H1 (cell line): ENCODE measurements at regions not wholly inside any gene's neighbourhood (a gene's known extent, or its start where the extent isn't known, plus 50 kb on each side); places are given as distances from the start of the nearest gene placed in this dataset.

Experiments
- CTCF ChIA-PET: fragments of 300-600 bp; sonication (Branson Sonifier 250); formaldehyde crosslinking; loops from one replicate; lab custom pipeline; 2021; ENCODE audit not compliant: partially characterized antibody; lab: Charles Lee
- POLR2A ChIA-PET: fragments of 300-600 bp; sonication (Branson Sonifier 250); formaldehyde crosslinking; loops from one replicate; lab custom pipeline; 2021; ENCODE audit warnings: inconsistent platforms; ENCODE audit not compliant: partially characterized antibody; lab: Charles Lee
- DNase-seq, 2 experiments: peaks; one replicate each; pipeline versions ENCODE4 v3.0.0 to v3.0.0-alpha.2; 2010 to 2022; ENCODE audit warnings: low spot score in 2 of 2, low read depth in 1 of 2, mixed read lengths in 1 of 2
- FAIRE-seq: peaks from 2 replicates; lab custom pipeline; 2011; peaks lifted over from hg19 to GRCh38; lab: Jason Lieb, UNC
- H2AFZ ChIP-seq: 2 replicates; pipeline ENCODE4 v1.8.1; 2012; ENCODE audit warnings: low read length, inconsistent platforms
- H2AK5ac ChIP-seq: 2 replicates; pipeline ENCODE4 v1.6.1; 2013; ENCODE audit warnings: low read depth, low read length
- H2BK120ac ChIP-seq: replicated peaks from 2 replicates; pipeline ENCODE3; 2013; ENCODE audit warnings: low read depth, low read length, inconsistent platforms
- H2BK12ac ChIP-seq: 2 replicates; pipeline ENCODE4 v1.6.1; 2013; ENCODE audit warnings: low read depth, low read length
- H2BK15ac ChIP-seq: 2 replicates; pipeline ENCODE4 v1.6.1; 2013; ENCODE audit warnings: low read length
- H2BK20ac ChIP-seq: 2 replicates; pipeline ENCODE4 v1.6.1; 2013; ENCODE audit warnings: low read length
- H2BK5ac ChIP-seq: 2 replicates; pipeline ENCODE4 v1.6.1; 2013; ENCODE audit warnings: low read depth, low read length
- H3K14ac ChIP-seq: 2 replicates; pipeline ENCODE4 v1.6.1; 2013; ENCODE audit warnings: inconsistent platforms; ENCODE audit not compliant: insufficient read length
- H3K18ac ChIP-seq: 2 replicates; pipeline ENCODE4 v1.6.1; 2013; ENCODE audit warnings: low read length; ENCODE audit errors: extremely low read depth
- H3K23ac ChIP-seq: 2 replicates; pipeline ENCODE4 v1.6.1; 2013; ENCODE audit warnings: inconsistent platforms; ENCODE audit not compliant: insufficient read length
- H3K23me2 ChIP-seq: 2 replicates; pipeline ENCODE4 v1.6.1; 2013; ENCODE audit warnings: low read depth, low read length
- H3K27ac ChIP-seq: 2 replicates; pipeline ENCODE4 v1.6.1; 2011; ENCODE audit warnings: low read depth, low read length, inconsistent platforms
- H3K27me3 ChIP-seq, 4 experiments: replicated peaks in 1 of 4; 1 replicate in 1 of 4; 2 replicates in 3 of 4; pipeline versions ENCODE4 v1.6.1 to v1.8.1; 2011 to 2013; ENCODE audit warnings: low read length in 3 of 4, mild to moderate bottlenecking in 3 of 4, inconsistent platforms in 2 of 4, mixed read lengths in 2 of 4, moderate library complexity in 1 of 4; ENCODE audit not compliant: control insufficient read depth in 3 of 4, insufficient read depth in 3 of 4; ENCODE audit errors: extremely low read depth in 1 of 4
- H3K36me3 ChIP-seq, 4 experiments: 2 replicates each; pipeline versions ENCODE4 v1.6.1 to v1.8.1; 2011 to 2013; ENCODE audit warnings: mild to moderate bottlenecking in 4 of 4, low read length in 3 of 4, moderate library complexity in 2 of 4, control low read depth in 1 of 4, inconsistent platforms in 1 of 4; ENCODE audit not compliant: insufficient read depth in 4 of 4, control insufficient read depth in 2 of 4
- H3K4ac ChIP-seq: replicated peaks from 2 replicates; pipeline ENCODE3; 2013; ENCODE audit warnings: low read length, low read depth, mixed read lengths, inconsistent platforms; ENCODE audit not compliant: insufficient read length
- H3K4me1 ChIP-seq, 4 experiments: replicated peaks in 1 of 4; 1 replicate in 1 of 4; 2 replicates in 3 of 4; pipeline versions ENCODE4 v1.6.1 to v1.8.1; 2011 to 2013; ENCODE audit warnings: low read length in 3 of 4, inconsistent platforms in 2 of 4, mixed read lengths in 1 of 4; ENCODE audit not compliant: insufficient read depth in 4 of 4, control insufficient read depth in 3 of 4
- H3K4me2 ChIP-seq, 2 experiments: 2 replicates each; pipeline versions ENCODE4 v1.6.1 to v1.8.1; 2011 to 2013; ENCODE audit warnings: low read depth in 2 of 2, low read length in 2 of 2, control low read depth in 1 of 2, inconsistent platforms in 1 of 2, mild to moderate bottlenecking in 1 of 2; ENCODE audit not compliant: insufficient read depth in 1 of 2
- H3K4me3 ChIP-seq, 4 experiments: fragments of 200-600, 300-600 bp in 1 of 4; sonication (generic), shearing (Covaris generic), sonication (Bioruptor Twin) in 1 of 4; 2 replicates each; pipeline versions ENCODE4 v1.5.1 to v1.8.1; 2011 to 2016; ENCODE audit warnings: low read length in 4 of 4, low read depth in 3 of 4, control low read depth in 2 of 4, inconsistent platforms in 2 of 4, mild to moderate bottlenecking in 2 of 4, mixed read lengths in 1 of 4, moderate library complexity in 1 of 4; ENCODE audit not compliant: insufficient read depth in 2 of 4; ENCODE audit errors: extremely low read depth in 1 of 4
- H3K56ac ChIP-seq: replicated peaks from 2 replicates; pipeline ENCODE3; 2013; ENCODE audit warnings: low read depth, mild to moderate bottlenecking, mixed read lengths, low read length, inconsistent platforms; ENCODE audit not compliant: insufficient read length
- H3K79me1 ChIP-seq: 2 replicates; pipeline ENCODE4 v1.6.1; 2013; ENCODE audit warnings: low read depth, low read length, control low read depth
- H3K79me2 ChIP-seq, 2 experiments: 2 replicates each; pipeline versions ENCODE4 v1.6.1 to v1.8.1; 2012 to 2013; ENCODE audit warnings: low read length in 2 of 2, mild to moderate bottlenecking in 2 of 2, inconsistent platforms in 1 of 2; ENCODE audit not compliant: insufficient read depth in 2 of 2, control insufficient read depth in 1 of 2
- H3K9ac ChIP-seq, 4 experiments: replicated peaks in 1 of 4; 1 replicate in 1 of 4; 2 replicates in 3 of 4; pipeline versions ENCODE4 v1.6.1 to v1.8.1; 2011 to 2013; ENCODE audit warnings: low read depth in 3 of 4, low read length in 3 of 4, control low read depth in 2 of 4, mild to moderate bottlenecking in 2 of 4, moderate library complexity in 2 of 4, inconsistent platforms in 1 of 4; ENCODE audit errors: extremely low read depth in 1 of 4
- H3K9me3 ChIP-seq, 2 experiments: 2 replicates each; pipeline versions ENCODE4 v1.6.1 to v1.8.1; 2012 to 2013; ENCODE audit warnings: mild to moderate bottlenecking in 2 of 2, moderate library complexity in 2 of 2, control low read depth in 1 of 2, inconsistent platforms in 1 of 2, low read depth in 1 of 2, low read length in 1 of 2, mixed read lengths in 1 of 2; ENCODE audit not compliant: insufficient read depth in 2 of 2
- H4K20me1 ChIP-seq, 2 experiments: replicated peaks in 1 of 2; 2 replicates each; pipeline versions ENCODE3 to v1.8.1; 2011 to 2013; ENCODE audit warnings: inconsistent platforms in 2 of 2, low read length in 2 of 2, mild to moderate bottlenecking in 1 of 2; ENCODE audit not compliant: insufficient read depth in 2 of 2, control insufficient read depth in 1 of 2
- H4K5ac ChIP-seq: 2 replicates; pipeline ENCODE4 v1.6.1; 2013; ENCODE audit warnings: low read length, low read depth, mixed read lengths, inconsistent platforms; ENCODE audit not compliant: insufficient read length
- H4K8ac ChIP-seq: 2 replicates; pipeline ENCODE4 v1.8.0; 2013; ENCODE audit warnings: mild to moderate bottlenecking, moderate library complexity, low read length, inconsistent platforms; ENCODE audit not compliant: insufficient read depth; ENCODE audit errors: extremely low read depth
- H4K91ac ChIP-seq: replicated peaks from 2 replicates; pipeline ENCODE3; 2013; ENCODE audit warnings: low read length, mixed read lengths, inconsistent platforms; ENCODE audit not compliant: insufficient read length
- EP300 ChIP-seq, 2 experiments: IDR thresholded peaks; 1 replicate in 1 of 2; 2 replicates in 1 of 2; pipeline ENCODE4 v1.6.1; 2011 to 2012; ENCODE audit warnings: low read depth in 2 of 2, low read length in 2 of 2, mild to moderate bottlenecking in 2 of 2, borderline replicate concordance in 1 of 2, inconsistent platforms in 1 of 2, moderate library complexity in 1 of 2
- GABPA ChIP-seq: IDR thresholded peaks from 2 replicates; pipeline ENCODE4 v1.6.1; 2011; ENCODE audit warnings: mild to moderate bottlenecking, low read length, moderate library complexity, borderline replicate concordance; ENCODE audit not compliant: insufficient read depth
- JUND ChIP-seq: IDR thresholded peaks from 2 replicates; pipeline ENCODE4 v1.6.1; 2011; ENCODE audit warnings: mild to moderate bottlenecking, improper control_type of control experiment, low read length
- POLR2AphosphoS5 ChIP-seq: IDR thresholded peaks from 2 replicates; pipeline ENCODE4 v1.6.1; 2011; ENCODE audit warnings: low read depth, low read length
- RNF2 ChIP-seq: fragments of 200-900, 300-1000 bp; sonication (generic); IDR thresholded peaks from 2 replicates; pipeline ENCODE4 v1.7.1; 2016; ENCODE audit warnings: borderline replicate concordance, low read depth, mild to moderate bottlenecking, antibody characterized with exemption, low read length; ENCODE audit not compliant: poor library complexity, severe bottlenecking; ENCODE audit errors: missing control alignments
- SIN3A ChIP-seq, 2 experiments: IDR thresholded peaks in 1 of 2; conservative IDR thresholded peaks in 1 of 2; 2 replicates each; pipeline ENCODE4 v1.6.1; 2011 to 2012; ENCODE audit warnings: low read length in 2 of 2, improper control_type of control experiment in 1 of 2, low read depth in 1 of 2, mild to moderate bottlenecking in 1 of 2
- SIRT6 ChIP-seq: IDR thresholded peaks from one replicate; pipeline ENCODE4 v1.7.1; 2012; ENCODE audit warnings: low read length, inconsistent platforms
- YY1 ChIP-seq: IDR thresholded peaks from 2 replicates; pipeline ENCODE4 v1.6.1; 2011; ENCODE audit warnings: low read depth, mild to moderate bottlenecking, low read length
- WGBS, 2 experiments: shearing (Covaris generic) in 1 of 2; methylation state at CpG; one replicate each; pipeline versions ENCODE4 v1.1.6 to v1.1.7; 2013 to 2015; ENCODE audit warnings: low lambda C conversion rate in 2 of 2, mixed read lengths in 2 of 2, inconsistent platforms in 1 of 2, low coverage in 1 of 2, missing lambda C conversion rate in 1 of 2; ENCODE audit not compliant: insufficient replicate concordance in 2 of 2, insufficient coverage in 1 of 2, insufficient read length in 1 of 2; ENCODE audit errors: extremely low coverage in 1 of 2, missing lambda C conversion rate in 1 of 2; 5-methylcytosine and 5-hydroxymethylcytosine counted together

DNA sequence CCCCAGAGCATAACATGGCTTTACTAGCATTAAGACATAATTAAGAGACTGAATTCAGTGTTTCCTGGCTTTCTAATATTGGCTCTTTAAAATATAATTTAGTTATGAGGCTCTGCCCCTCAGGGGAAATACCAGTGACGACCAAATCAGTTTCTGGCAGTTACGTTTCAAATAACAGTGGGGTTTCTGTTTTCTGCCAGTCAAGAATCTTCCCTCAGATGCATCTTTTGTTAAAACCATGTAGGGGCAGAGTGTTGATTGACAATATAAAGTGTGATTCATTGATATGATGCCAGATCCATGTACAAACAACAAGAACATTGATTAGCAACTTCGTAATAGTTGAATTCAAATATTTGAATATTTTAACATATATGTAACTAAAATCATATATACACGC is 1169.7 kb downstream of the DIAPH3 start:
- Histone ChIP-seq H2BK20ac (no peak overlapping the region), H3K79me2 (no peaks in the 10 kb centered on the region), H2BK12ac (no peak overlapping the region), H4K20me1 (no peaks in the 10 kb centered on the region), H3K9ac (no peak overlapping the region), H3K4me3 (no peak overlapping the region), H4K5ac (no peak overlapping the region), H3K4me1 (no peaks in the 10 kb centered on the region; a peak in 1 of 7 replicates), H3K56ac (no peak overlapping the region), H3K18ac (no peak overlapping the region), H3K9me3 (no peaks in the 10 kb centered on the region), H3K79me1 (no peaks in the 10 kb centered on the region), H3K14ac (no peak overlapping the region), H3K27me3 (no peaks in the 10 kb centered on the region), H3K23me2 (no peaks in the 10 kb centered on the region), H3K27ac (no peak overlapping the region), H3K4me2 (no peak overlapping the region), H2BK5ac (no peak overlapping the region), H3K4ac (no peak overlapping the region), H3K23ac (no peak overlapping the region), H3K36me3 (no peaks in the 10 kb centered on the region), H2BK15ac (no peak overlapping the region), H2AK5ac (no peak overlapping the region), H4K91ac (no peak overlapping the region), H4K8ac (no peak overlapping the region), H2AFZ (no peak overlapping the region), H2BK120ac (no peak overlapping the region)
- WGBS, 2 experiments: 90% methylated on average over 4 of the region's 4 CpGs; no CpG with 5 or more reads in 1 of the 2 experiments
- ChIA-PET CTCF (interaction anchor here (1.3 kb wide), 1 partner anchor 11 kb away, joined by 3 read pairs; no protein-coding TSS in a partner anchor), POLR2A (no interaction called here)
- no peak for DNase-seq
- no peak for FAIRE-seq
- TF ChIP-seq POLR2AphosphoS5: no peak
- TF ChIP-seq EP300 (IDR thresholded peaks at IDR 0.05; ENCODE audit: borderline replicate concordance in 1 of 2, low read depth in 2 of 2, low read length in 2 of 2): no peak
- no peak for TF ChIP-seq SIRT6
- no peak for TF ChIP-seq JUND
- no peak for TF ChIP-seq GABPA
- no peak for TF ChIP-seq SIN3A (conservative IDR thresholded peaks at IDR 0.05 in 1 of 2, IDR thresholded peaks at IDR 0.05 in 1 of 2; ENCODE audit: low read depth in 1 of 2, low read length in 2 of 2)
- no peak for TF ChIP-seq YY1
- TF ChIP-seq RNF2: no peak
